ENCODE measurements at regions not wholly inside any gene's neighbourhood (a gene's known extent, or its start where the extent isn't known, plus 50 kb on each side); places are given as distances from the start of the nearest gene placed in this dataset.

DNA sequence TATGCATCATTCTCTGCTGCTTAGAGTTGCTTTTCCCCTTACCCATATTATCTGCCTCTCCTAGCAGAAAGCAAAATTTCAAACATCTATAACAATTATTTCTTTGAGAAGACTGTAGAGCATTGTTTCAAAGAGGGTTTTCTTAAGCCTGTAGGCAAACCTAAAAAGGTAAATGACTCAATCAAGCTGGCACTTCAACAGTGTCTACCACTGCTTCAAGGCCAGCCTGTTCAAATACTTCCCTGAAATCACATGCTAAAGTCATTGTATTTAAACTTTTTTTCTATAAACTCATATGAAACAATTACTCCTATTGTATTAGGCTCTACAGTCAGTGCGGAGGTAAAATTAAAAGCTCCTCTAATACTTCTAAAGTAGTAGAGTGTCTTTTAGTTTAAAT is 87.1 kb downstream of the OGFRL1 start:
- DNase-seq, result no peak
- no peak overlapping the region for H3K4me3 ChIP-seq
- peaks cover 0 to 6% (median 0%) of the 10 kb centered on the region in 3 donors for H3K9me3 ChIP-seq
- H3K4me1 ChIP-seq, result peaks cover 0 to 11% (median 5%) of the 10 kb centered on the region in 4 donors
- no peak overlapping the region for H3K27ac ChIP-seq
- TF ChIP-seq, protein P1, sequence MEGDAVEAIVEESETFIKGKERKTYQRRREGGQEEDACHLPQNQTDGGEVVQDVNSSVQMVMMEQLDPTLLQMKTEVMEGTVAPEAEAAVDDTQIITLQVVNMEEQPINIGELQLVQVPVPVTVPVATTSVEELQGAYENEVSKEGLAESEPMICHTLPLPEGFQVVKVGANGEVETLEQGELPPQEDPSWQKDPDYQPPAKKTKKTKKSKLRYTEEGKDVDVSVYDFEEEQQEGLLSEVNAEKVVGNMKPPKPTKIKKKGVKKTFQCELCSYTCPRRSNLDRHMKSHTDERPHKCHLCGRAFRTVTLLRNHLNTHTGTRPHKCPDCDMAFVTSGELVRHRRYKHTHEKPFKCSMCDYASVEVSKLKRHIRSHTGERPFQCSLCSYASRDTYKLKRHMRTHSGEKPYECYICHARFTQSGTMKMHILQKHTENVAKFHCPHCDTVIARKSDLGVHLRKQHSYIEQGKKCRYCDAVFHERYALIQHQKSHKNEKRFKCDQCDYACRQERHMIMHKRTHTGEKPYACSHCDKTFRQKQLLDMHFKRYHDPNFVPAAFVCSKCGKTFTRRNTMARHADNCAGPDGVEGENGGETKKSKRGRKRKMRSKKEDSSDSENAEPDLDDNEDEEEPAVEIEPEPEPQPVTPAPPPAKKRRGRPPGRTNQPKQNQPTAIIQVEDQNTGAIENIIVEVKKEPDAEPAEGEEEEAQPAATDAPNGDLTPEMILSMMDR (IDR thresholded peaks at IDR 0.05), result no peak
- H3K27me3 ChIP-seq, result no peaks in the 10 kb centered on the region
- peaks cover 0 to 14% (median 8%) of the 10 kb centered on the region in 3 donors for H3K36me3 ChIP-seq
- intact Hi-C loops (cut with DNase I; ENCODE audit: low total_unique reads), result no loop called here

DNA sequence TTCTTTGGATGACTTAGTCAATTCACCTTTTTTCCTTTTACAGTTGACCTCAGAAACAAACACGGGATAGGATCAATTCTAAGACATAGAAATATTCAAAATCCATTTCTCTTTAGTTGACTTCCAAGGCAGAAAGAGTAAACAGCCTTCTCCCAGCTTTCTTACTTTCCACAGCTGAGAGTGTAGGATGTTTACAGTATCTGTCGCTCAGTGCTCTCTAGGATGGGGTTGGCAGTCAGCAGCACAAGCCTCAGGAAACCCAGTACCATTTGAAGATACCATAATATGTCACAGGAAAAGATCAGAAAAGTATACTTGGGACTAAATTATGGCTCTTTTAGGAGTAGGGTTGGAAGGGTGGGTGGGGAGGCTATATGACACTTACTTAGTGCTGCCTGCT is 88.2 kb downstream of the OGFRL1 start:
- intact Hi-C loops (cut with DNase I; ENCODE audit: low total_unique reads), result no loop called here
- TF ChIP-seq, protein P1 (IDR thresholded peaks at IDR 0.05), result no peak
- H3K27ac ChIP-seq, result no peak overlapping the region

DNA sequence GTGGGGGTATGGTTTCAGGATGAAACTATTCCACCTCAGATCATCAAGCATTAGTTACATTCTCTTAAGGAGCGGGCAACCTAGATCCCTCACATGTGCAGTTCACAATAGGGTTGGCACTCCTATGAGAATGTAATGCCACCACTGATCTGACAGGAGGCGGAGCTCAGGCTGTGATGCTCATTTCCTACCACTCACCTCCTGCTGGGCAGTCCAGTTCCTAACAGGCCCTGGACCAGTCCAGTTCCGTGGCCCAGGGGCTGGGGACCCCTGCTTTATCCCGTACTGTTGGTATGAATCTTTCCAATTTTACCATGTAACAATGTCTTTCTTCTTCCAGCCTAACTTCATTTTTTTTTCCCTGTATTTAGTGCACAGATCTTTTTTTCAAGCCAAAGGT is 94.9 kb downstream of the OGFRL1 start:
- intact Hi-C loops (cut with DNase I; ENCODE audit: low total_unique reads), result loop anchor here (5.0 kb wide), 1 partner anchor 129 kb away; no protein-coding TSS in a partner anchor
- H3K4me3 ChIP-seq, result no peak overlapping the region
- H3K9me3 ChIP-seq, result no peaks in the 10 kb centered on the region
- H3K27me3 ChIP-seq, result no peaks in the 10 kb centered on the region
- H3K36me3 ChIP-seq, result peaks cover 0 to 7% (median 0%) of the 10 kb centered on the region in 3 donors
- H3K27ac ChIP-seq, result peak overlapping the region in 1 of 2 donors; percentile 35
- H3K4me1 ChIP-seq, result peaks cover 0 to 34% (median 17%) of the 10 kb centered on the region in 4 donors
- TF ChIP-seq, protein P1 (IDR thresholded peaks at IDR 0.05), result no peak
- no peak for DNase-seq

More for the DNA sequence above, 88.2 kb downstream of the OGFRL1 start:
- H3K4me3 ChIP-seq, result no peak overlapping the region
- H3K4me1 ChIP-seq, result peaks cover 0 to 11% (median 5%) of the 10 kb centered on the region in 4 donors
- DNase-seq, result no peak
- H3K9me3 ChIP-seq, result peaks cover 0 to 6% (median 0%) of the 10 kb centered on the region in 3 donors
- H3K27me3 ChIP-seq, result no peaks in the 10 kb centered on the region
- H3K36me3 ChIP-seq, result peaks cover 0 to 14% (median 8%) of the 10 kb centered on the region in 3 donors

DNA sequence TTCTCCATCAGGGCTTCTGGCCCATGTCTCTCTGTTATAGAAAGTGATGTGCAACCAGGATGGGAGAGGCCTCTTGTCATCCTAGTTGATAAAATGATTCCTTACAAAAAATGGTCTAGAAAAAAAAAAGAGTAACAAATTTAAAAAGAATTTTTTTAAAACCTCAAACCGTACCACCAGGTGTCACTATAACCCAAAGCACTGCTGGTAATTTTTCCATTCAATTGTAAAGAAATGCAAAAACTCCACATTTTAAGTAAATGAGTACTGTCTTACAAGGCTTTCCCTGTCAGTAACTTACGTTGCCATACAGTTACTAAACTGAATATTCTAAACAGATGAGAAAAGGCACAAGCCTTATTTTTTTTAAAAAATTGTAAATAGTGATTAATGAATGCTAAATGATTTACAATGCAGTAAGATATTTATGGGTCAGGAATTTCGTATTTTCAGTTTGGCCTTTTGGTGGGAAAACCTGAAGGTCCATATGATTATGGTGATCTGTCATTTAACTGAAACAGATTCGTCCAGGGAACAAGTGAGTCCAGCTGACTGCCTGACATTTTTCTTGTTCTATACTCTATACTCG is 95.4 kb downstream of the OGFRL1 start:
- Histone ChIP-seq H3K4me3 (no peak overlapping the region), H3K4me1 (peaks cover 0 to 39% (median 17%) of the 10 kb centered on the region in 4 donors), H3K27ac (peak overlapping the region in 1 of 2 donors; percentile 35), H3K27me3 (no peaks in the 10 kb centered on the region), H3K9me3 (no peaks in the 10 kb centered on the region), H3K36me3 (peaks cover 0 to 7% (median 0%) of the 10 kb centered on the region in 3 donors)
- intact Hi-C loops (cut with DNase I; ENCODE audit: low total_unique reads), result loop anchor here (5.0 kb wide), 1 partner anchor 128 kb away; no protein-coding TSS in a partner anchor
- TF ChIP-seq, protein P1 (IDR thresholded peaks at IDR 0.05), result peak; percentile 71 to 77
- DNase-seq, result no peak

DNA sequence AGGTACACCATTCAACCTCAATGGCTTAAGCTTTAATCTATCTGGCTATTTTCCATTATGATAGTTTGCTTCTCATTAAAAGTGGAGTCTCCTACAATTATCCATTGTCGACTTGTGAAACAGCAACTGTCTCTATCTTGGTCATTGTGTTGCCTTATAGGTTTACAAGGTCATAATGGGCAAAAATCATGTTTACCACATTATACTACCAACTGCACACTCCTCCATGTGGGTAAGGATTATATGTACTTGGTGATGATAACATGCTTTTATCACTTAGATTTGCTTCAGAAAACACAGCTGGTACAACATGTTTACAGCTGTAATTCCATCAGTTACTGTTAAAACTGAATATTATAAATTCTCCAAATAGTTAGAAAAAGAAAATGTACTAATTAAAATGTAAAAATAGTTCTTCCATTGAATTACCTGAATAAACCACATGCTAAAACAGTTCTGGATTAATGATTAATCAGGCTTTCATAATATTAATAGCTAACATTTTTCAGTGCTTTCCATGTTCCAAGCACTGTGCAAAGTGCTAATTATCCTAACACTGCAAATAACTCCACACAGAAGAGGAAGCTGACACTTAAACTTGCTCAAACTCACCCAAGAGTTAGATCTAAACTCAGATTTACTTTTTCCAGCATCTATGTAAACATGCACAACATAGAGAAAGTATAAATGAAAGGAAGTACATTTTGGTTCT is 96.7 kb downstream of the OGFRL1 start:
- no peak for DNase-seq
- peak overlapping the region in 1 of 2 donors; percentile 21 for H3K27ac ChIP-seq
- intact Hi-C loops (cut with DNase I; ENCODE audit: low total_unique reads), result no loop called here

More for the DNA sequence above, 96.7 kb downstream of the OGFRL1 start:
- H3K27me3 ChIP-seq, result no peaks in the 10 kb centered on the region
- peaks cover 0 to 46% (median 17%) of the 10 kb centered on the region in 4 donors for H3K4me1 ChIP-seq
- H3K9me3 ChIP-seq, result no peaks in the 10 kb centered on the region
- TF ChIP-seq, protein P1 (IDR thresholded peaks at IDR 0.05), result no peak
- H3K36me3 ChIP-seq, result peaks cover 0 to 7% (median 0%) of the 10 kb centered on the region in 3 donors
- no peak overlapping the region for H3K4me3 ChIP-seq

All from tibial artery (tissue), 4 donors.